Transverse colon (tissue), 4 donors: ENCODE measurements at regions not wholly inside any gene's neighbourhood (a gene's known extent, or its start where the extent isn't known, plus 50 kb on each side); places are given as distances from the start of the nearest gene placed in this dataset.
"Not testable (repeated sequence)": the region's sequence is repeated elsewhere in the genome, so short reads cannot be mapped to it uniquely, and the experiment has no call there.

Source experiments
- POLR2A ChIP-seq: fragments of 450-650 bp; IDR thresholded peaks from one replicate; pipeline ENCODE4 v1.6.1; 2016; ENCODE audit warnings: antibody characterized with exemption, mild to moderate bottlenecking, moderate library complexity
- POLR2AphosphoS5 ChIP-seq, 3 donors: sonication (generic); formaldehyde crosslinking; IDR thresholded peaks; one replicate each; pipeline ENCODE4 v1.6.1; 2016; ENCODE audit warnings: antibody characterized with exemption in 3 of 3
- TF ChIP-seq, protein P1 (sequence below), 5 experiments: fragments of 200-600 bp in 3 of 5; fragments of 450-650 bp in 2 of 5; sonication (generic) in 3 of 5; IDR thresholded peaks; 1 replicate in 2 of 5; 2 replicates in 3 of 5; pipeline ENCODE4 v1.5.1; 2016 to 2017; ENCODE audit warnings: antibody characterized with exemption in 5 of 5, inconsistent platforms in 3 of 5, mild to moderate bottlenecking in 2 of 5, moderate library complexity in 1 of 5

- TF ChIP-seq, protein P1, sequence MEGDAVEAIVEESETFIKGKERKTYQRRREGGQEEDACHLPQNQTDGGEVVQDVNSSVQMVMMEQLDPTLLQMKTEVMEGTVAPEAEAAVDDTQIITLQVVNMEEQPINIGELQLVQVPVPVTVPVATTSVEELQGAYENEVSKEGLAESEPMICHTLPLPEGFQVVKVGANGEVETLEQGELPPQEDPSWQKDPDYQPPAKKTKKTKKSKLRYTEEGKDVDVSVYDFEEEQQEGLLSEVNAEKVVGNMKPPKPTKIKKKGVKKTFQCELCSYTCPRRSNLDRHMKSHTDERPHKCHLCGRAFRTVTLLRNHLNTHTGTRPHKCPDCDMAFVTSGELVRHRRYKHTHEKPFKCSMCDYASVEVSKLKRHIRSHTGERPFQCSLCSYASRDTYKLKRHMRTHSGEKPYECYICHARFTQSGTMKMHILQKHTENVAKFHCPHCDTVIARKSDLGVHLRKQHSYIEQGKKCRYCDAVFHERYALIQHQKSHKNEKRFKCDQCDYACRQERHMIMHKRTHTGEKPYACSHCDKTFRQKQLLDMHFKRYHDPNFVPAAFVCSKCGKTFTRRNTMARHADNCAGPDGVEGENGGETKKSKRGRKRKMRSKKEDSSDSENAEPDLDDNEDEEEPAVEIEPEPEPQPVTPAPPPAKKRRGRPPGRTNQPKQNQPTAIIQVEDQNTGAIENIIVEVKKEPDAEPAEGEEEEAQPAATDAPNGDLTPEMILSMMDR (IDR thresholded peaks at IDR 0.05) = not testable (repeated sequence)
- not testable (repeated sequence) for TF ChIP-seq POLR2AphosphoS5 (IDR thresholded peaks at IDR 0.05); POLR2A
These were observed 125.9 kb downstream of the TANC2 start for GRCh38 chr17:63091909-63092308.
